Endometrium (tissue), 2 donors: ENCODE measurements at regions not wholly inside any gene's neighbourhood (a gene's known extent, or its start where the extent isn't known, plus 50 kb on each side); places are given as distances from the start of the nearest gene placed in this dataset.

Experiments
- FAIRE-seq: peaks from 2 replicates; lab custom pipeline; 2012; peaks lifted over from hg19 to GRCh38; lab: Jason Lieb, UNC
- donor health status: control.
- donor health status: control.

DNA sequence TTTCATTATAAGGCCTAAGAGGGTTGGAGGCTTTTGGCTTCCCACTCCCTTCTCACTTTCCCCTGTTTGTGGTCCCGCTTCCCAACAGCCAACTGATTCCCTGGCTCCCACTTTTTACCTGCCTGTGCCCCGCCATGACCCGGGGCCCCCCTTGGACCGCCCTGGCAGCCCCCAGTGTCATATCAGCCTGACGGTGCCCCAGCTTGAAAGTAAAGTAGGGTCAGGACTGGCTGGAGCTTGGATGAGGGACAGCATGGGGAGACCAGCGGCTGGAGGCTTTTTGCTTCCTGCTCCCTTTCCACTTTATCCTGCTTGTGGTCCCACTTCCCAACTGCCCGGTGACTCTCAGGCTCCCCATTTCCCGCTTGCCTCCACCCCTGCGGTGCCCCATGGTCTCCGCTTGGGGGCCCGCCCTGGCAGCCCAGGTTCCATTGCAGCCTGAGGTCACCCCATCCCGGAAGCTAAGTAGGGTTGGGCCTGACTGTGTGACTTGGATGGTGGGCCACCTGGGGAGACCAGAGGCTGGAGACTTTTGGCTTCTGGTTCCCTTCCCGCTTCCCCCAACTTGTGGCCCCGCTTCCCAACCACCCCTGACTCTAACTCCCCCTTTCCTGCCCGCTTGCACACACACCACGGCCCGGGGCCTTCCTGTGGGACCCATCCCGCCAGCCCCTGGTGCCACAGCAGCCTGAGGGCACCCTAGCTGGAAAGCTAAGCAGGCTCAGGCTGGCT, 2274.7 kb downstream of the TP53TG3F start:
- FAIRE-seq: no peak

DNA sequence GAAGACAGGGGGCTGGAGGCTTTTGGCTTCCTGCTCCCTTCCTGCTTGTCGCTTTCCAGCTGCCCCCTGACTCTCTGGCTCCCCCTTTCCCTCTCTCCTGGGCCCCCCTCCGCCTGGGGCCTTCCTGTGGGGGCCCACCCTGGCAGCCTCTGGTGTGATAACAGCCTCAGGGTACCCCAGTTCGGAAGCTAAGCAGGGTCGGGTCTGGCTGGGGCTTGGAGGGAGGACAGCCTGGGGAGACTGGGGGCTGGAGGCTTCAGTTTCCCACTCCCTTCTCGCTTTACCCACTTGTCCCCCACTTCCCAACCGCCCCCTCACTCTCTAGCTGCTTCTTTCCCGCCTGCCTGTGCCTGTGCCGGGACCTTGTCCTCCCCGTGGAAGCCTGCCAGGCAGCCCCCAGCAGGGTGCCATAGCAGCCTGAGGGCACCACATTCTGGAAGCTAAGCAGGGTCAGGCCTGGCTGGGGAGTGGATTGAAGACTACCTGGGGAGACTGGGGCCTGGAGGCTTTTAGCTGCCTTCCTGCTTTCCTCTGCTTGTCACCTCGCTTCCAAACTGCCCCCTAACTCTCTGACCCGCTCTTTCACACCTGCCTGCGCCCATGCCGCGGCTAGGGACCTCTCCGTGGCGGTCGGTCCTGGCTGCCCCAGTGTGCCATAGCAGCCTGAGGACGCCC, 2275.5 kb downstream of the TP53TG3F start:
- FAIRE-seq: no peak

DNA sequence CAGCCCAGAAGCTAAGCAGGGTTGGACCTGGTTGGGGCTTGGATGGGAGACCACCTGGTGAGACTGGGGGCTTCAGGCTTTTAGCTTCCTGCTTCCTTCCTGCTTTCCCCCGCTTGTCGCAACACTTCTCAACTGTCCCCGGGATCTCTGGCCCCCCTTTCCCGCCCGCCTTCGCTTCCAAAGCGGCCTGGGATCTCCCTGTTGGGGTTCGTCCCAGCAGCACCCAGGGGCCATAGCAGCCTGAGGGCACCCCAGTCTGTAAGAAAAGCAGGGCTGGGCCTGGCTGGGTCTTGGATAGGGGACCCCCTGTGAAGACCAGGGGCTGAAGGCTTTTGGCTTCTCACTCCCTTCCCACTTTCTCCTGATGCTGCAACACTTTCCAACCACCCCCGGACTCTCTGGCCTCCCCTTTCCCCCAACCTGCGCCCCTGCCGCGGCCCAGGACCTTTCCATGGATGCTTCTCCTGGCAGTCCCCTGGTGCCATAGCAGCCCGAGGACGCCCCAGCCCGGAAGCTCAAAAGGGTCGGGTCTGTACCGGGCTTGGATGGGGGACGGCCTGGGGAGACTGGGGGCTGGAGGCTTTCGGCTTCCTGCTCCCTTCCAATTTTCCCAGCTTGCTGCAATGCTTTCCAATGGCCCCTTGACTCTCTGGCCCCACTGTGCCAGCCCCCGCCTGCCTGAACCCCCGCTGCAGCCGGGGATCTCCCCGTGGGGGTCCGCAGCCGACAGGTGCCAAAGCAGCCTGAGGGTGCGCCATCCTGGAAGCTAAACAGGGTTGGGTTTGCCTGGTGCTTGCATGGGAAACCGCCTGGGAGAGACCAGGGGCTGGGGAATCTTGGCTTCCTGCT, 2276.2 kb downstream of the TP53TG3F start:
- FAIRE-seq: no peak

DNA sequence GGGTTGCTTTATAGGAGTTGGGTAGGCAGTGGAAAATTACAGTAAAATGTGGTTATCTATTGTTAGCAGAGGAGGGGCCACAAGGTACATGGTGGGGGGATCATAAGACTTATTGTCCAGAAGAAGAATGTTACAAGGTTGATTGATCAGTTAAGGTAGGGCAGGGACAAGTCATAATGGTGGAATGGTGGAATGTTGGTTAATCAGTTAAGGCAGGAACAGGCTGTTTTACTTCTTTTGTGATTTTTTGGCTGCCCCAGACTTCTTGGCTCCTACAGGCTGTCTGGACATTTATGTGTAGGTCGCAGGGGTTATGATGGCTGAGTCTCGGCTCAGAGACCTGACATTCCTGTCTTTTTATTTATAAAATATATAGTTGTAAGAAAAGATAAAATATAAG, 2277.1 kb downstream of the TP53TG3F start:
- FAIRE-seq: no peak

DNA sequence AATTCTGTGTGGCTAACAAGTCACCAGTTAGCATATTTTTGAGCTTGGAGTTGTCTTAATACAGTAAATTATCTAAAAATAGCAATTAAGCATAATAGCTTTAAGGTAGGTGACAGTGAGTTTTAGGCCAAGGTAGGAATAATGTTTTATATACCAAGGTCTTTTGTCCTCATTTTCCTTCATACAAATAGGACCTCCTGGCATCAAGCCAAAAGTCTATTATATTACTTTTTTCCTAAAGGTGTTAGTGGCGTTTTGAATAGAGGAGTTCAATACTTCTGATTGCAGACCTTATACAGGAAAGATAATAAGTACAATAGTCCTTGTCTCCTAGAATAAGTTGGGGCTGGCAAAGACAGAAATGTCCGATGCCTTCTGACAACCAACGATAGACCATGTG, 2277.7 kb downstream of the TP53TG3F start:
- no peak for FAIRE-seq

DNA sequence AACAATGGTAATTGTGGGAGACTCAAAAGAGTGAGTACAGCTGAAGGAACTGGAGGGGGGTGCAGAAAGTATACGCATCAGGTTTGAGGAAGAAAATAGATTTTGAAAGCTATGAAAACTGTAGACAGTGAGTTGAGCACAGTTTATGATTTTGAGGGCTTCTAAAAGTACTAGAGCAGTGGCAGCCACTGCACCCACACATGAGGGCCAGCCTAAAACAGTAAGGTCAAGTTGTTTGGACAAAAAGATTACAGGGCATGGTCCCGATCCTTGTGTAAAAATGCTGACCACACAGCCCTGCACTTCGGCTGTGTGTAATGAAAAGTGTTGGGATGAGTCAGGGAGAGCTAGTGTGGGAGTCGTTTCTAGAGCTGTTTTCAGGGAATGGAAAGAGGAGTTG, 2282.1 kb downstream of the TP53TG3F start:
- FAIRE-seq: no peak

DNA sequence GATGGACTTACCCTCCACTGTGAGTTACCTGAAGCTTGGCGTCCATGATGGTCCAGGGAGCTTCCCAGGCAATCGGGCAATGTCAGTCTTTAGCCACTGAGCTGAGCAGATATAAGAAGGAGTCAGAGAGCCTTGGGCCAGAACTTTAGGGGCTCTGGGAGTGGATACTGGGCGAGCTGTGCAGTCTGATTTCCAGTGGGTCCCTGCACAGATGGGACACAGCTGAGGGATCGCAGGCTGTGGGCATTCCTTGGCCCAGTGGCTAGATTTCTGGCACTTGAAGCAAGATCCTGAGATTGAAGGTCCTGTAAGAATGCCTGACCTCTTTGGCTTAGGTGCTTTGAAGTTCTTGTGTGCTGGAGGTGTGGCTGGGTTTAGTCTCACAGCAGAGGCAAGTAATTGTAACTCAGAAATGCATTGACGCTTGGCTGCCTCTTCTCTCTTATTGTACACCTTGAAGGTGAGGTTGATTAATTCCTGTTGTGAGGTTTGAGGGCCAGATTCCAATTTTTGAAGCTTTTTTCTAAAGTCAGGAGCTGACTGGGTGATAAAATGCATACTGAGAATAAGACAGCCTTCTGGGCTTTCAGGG, 2283.8 kb downstream of the TP53TG3F start:
- no peak for FAIRE-seq

DNA sequence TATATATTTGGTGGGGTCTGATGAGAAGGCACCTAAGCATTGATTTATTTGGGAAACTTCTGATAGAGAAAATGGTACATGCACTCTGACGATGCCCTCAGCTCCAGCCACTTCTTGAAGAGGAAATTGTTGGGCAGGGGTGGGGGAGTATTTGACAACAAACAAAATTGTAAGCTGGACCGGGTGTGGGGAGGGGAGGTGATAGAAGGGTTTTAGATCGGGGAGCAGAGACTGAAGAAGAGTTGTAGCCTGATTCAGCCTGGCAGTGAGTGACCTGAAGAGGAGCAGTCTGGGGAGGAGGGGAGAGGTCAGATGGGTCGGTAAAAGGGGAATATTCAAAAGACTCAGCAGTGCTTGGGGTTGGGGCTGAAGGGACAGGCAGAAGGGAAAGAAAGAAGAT, 2284.7 kb downstream of the TP53TG3F start:
- FAIRE-seq: no peak

DNA sequence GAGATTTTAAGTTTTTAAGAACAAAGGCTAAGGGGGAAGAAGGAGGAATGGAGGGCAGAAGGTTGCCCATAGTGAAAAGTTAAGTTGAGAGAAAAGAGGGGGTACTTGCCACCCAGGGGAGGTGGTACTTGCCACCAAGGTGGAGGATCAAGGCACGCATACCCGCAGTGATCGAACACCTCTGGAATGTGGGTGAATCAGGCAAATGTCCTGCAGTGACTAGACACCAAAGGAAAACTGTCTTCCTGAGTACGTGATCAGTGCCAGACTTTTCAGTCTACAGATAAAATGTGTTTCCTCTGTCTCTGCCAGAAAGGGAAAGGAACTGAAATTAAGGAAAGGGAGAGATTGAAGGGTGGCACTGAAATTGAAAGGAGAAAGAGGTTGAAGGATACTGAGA, 2285.3 kb downstream of the TP53TG3F start:
- FAIRE-seq: no peak

DNA sequence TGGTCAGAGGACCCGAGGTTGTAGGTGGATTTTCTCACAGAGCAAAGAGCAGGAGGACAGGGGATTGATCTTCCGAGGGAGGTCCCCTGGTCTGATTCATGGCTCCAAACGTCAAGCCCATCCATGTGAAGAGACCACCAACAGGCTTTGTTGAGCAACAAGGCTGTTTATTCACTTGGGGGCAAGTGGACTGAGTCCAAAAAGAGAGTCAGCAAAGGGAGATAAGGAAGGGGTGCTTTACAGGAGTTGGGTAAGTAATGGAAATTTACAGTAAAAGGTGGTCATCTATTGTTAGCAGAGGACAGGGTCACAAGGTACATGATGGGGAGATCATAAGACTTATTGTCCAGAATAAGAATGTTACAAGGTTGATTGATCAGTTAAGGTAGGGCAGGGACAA, 2285.8 kb downstream of the TP53TG3F start:
- no peak for FAIRE-seq

DNA sequence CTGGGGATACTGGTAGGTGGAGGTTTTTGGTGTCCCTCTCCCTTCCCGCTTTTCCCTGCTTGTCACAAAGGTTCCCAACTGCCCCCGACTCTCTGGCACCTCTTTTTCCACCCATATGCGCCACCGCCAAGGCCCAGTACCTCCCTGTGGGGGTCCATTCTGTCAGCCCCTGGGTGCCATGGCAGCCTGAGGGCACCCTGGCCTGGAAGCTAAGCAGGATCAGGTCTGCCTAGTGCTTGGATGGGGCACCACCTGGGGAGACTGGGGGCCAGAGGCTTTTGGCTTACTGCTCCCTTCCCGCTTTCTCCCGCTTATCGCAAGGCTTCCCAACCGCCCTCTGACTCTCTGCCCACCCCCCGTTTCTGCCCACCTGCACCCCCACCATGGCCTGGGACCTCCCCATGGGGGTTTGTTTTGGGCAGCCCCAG, 2286.4 kb downstream of the TP53TG3F start:
- no peak for FAIRE-seq

DNA sequence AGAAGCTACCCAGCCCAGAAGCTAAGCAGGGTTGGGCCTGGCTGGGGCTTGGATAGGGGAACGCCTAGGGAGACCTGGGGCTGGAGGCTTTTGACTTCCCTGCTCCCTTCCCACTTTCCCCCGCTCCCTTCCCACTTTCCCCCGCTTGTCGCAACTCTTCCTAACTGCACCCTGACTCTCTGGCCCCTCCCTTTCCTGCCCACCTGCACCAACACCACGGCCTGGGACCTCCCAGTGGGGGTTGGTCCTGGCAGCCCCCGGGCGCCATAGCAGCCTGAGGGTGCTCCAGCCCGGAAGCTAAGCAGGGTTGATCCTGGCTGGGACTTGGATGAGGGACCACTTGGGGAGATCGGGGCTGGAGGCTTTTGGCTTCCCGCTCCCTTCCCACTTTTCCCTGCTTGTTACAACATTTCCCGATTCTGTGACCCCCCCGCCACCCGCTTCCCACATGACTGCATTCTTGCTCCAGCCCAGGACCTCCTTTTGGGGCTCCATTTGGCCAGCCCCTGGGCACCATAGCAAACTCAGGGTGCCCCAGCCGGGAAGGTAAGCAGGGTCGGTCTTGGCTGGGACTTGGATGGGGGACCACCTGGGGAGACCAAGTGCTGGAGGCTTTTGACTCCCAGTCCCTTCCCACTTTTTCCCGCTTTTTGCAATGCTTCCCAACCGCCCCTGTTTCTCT, 2287.0 kb downstream of the TP53TG3F start:
- FAIRE-seq: no peak

DNA sequence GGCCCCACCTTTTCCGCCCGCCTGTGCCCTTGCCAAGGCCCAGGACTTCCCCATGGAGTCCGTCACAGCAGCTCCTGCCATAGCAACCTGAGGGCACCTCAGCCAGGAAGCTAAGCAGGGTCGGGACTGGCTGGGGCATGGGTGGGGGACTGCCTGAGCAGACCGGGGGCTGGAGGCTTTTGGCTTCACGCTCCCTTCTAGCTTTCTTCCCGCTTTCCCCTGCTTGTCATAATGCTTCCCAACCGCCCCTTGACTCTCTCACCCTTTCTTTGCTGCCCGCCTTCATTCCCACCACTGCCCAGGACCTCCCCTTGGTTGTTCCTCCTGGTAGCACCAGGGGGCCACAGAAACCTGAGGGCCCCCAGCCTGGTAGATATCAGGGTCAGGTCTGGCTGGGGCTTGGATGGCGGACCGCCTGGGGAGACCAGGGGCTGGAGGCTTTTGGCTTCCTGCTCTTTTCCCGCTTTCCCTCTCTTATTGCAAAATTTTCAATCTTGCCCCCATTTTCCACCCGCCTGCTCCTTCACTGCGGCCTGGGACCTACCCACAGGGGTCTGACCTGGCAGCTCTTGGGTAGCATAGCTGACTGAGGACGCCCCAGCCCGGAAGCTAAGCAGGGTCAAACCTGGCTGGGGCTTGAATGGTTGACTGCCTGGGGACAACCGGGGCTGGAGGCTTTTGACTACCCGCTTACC, 2287.7 kb downstream of the TP53TG3F start:
- no peak for FAIRE-seq

DNA sequence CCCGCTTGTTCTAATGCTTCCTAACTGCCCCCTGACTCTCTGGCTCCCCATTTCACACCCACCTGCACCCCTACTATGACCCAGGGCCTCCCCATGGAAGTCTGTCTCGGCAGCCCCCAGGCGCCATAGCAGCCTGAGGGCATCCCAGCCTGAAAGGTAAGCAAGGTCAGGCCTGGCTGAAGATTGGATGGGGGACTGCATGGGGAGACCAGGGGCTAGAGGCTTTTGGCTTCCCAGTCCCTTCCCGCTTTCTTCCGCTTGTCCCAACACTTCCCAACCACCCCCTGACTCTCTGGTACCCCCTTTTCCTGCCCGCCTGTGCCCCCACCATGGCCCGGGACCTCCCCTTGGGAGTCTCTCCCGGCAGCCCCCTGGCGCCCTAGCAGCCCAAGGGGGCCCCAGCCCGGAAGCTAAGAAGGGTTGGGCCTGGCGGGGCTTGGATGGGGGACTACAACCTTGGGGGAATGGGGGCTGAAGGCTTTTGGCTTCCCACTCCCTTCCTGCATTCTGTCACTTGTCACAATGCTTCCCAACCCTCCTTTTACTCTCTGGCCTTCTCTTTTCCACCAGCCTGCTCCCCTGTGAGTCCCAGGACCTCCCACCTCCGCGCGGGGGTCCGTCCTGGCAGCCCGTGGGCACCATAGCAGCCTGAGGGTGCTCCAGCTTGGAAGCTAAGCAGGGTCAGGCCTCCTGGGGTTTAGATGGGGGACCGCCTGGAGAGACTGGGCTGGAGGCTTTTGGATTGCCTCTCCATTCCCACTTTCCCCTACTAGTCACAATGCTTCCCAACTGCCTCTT, 2288.4 kb downstream of the TP53TG3F start:
- no peak for FAIRE-seq

DNA sequence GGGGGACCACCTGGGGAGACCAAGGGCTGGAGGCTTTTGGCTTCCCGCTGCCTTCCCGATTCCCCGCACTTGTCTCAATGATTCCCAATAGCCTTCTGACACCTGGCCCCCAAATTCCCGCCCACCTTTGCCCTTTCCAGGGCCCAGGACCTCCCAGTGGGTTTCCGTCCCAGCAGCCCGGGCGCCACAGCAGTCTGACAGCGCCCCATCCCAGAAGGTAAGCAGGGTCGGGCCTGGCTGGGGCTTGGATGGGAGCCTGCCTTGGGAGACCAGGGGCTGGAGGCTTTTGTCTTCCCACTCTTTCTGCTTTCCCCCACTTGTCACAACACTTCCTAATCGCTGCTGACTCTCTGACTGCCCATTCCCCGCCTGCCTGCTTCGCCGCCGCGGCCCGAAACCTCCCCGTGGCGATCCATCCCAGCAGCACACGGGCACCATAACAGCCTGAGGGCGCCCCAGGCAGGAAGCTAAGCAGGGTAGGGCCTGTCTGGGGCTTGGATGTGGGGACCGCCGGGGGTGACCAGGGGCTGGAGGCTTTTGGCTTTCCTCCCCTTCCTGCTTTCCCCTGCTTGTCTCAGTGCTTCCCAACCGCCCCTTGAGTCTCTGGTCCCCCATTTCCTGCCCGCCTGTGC, 2289.3 kb downstream of the TP53TG3F start:
- no peak for FAIRE-seq

DNA sequence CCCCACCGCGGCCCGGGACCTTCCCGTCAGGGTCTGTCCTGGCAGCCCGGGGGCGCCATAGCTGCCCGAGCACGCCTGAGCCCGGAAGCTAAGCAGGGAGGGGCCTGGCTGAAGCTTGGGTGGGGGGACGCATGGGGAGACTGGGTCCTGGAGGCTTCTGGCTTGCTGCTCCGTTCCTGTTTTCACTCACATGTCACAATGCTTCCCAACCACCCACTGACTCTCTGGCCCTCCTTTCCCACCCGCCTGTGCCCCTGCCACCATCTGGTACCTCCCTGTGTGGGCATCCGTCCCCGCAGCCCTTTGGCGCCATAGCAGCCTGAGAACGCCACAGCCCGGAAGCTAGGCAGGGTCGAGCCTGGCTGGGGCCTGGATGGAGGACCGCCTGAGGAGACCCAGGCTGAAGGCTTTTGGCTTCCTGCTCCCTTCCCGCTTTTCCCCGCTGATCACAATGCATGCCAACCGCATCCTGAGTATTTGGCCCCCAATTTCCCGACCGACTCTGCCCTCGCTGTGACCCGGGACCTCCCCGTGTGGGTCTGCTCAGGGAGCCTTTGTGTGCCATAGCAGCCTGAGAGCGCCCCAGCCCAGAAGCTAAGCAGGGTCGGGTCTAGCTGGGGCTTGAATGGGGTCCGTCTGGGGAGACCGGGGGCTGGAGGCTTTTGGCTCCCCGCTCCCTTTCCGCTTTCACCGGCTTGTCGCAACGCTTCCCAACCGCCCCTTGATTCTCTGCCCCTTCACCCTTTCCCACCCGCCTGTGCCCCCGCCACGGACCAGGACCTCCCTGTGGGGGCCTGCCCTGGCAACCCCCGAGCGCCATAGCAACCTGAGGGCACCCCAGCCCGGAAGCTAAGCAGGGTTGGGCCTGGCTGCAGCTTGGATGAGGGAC, 2290.1 kb downstream of the TP53TG3F start:
- no peak for FAIRE-seq

DNA sequence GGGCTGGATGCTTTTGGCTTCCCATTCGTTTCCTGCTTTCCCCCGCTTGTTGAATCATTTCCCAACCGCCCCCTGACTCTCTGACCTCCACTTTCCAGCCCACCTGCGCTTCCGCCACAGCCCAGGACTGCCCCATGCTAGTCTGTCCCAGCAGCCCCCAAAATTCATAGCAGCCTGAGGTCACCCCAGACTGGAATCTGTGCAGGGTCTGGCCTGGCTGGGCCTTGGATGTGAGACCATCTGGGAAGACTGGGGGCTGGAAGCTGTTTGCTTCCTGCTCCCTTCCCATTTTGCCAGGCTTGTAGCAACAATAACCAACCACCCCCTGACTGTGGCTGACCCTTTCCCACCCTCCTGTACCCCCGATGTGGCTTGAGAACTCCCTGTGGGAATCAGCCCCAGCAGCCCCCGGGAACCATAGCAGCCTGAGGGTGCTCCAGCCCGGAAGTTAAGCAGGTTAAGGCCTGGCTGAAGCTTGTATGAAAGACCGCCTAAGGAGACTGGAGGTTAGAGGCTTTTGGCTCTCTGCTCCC, 2290.8 kb downstream of the TP53TG3F start:
- FAIRE-seq: no peak

DNA sequence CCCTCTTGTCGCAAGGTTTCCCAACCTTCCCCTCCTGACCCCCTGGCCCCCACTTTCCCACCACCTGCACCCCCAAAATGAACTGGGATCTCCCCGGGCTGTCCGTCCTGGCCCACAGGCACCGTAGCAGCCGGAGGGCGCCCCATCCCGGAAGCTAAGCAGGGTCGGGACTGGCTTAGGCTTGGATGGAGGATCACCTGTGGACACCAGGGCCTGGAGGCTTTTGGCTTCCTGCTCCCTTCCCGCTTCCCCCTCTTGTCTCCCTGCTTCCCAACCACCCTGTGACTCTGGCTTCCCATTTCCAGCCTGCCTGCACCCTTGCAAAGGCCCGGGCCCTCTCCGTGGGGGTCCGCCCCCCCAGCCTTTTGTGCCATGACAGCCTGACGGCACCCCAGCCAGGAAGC, 2291.3 kb downstream of the TP53TG3F start:
- FAIRE-seq: no peak
